H1 (cell line): ENCODE measurements at regions not wholly inside any gene's neighbourhood (a gene's known extent, or its start where the extent isn't known, plus 50 kb on each side); places are given as distances from the start of the nearest gene placed in this dataset.

Experiments
- CTCF ChIA-PET: fragments of 300-600 bp; sonication (Branson Sonifier 250); formaldehyde crosslinking; loops from one replicate; lab custom pipeline; 2021; ENCODE audit not compliant: partially characterized antibody; lab: Charles Lee
- POLR2A ChIA-PET: fragments of 300-600 bp; sonication (Branson Sonifier 250); formaldehyde crosslinking; loops from one replicate; lab custom pipeline; 2021; ENCODE audit warnings: inconsistent platforms; ENCODE audit not compliant: partially characterized antibody; lab: Charles Lee
- DNase-seq, 2 experiments: peaks; one replicate each; pipeline versions ENCODE4 v3.0.0 to v3.0.0-alpha.2; 2010 to 2022; ENCODE audit warnings: low spot score in 2 of 2, low read depth in 1 of 2, mixed read lengths in 1 of 2
- FAIRE-seq: peaks from 2 replicates; lab custom pipeline; 2011; peaks lifted over from hg19 to GRCh38; lab: Jason Lieb, UNC
- H2AFZ ChIP-seq: 2 replicates; pipeline ENCODE4 v1.8.1; 2012; ENCODE audit warnings: low read length, inconsistent platforms
- H2AK5ac ChIP-seq: 2 replicates; pipeline ENCODE4 v1.6.1; 2013; ENCODE audit warnings: low read depth, low read length
- H2BK120ac ChIP-seq: replicated peaks from 2 replicates; pipeline ENCODE3; 2013; ENCODE audit warnings: low read depth, low read length, inconsistent platforms
- H2BK12ac ChIP-seq: 2 replicates; pipeline ENCODE4 v1.6.1; 2013; ENCODE audit warnings: low read depth, low read length
- H2BK15ac ChIP-seq: 2 replicates; pipeline ENCODE4 v1.6.1; 2013; ENCODE audit warnings: low read length
- H2BK20ac ChIP-seq: 2 replicates; pipeline ENCODE4 v1.6.1; 2013; ENCODE audit warnings: low read length
- H2BK5ac ChIP-seq: 2 replicates; pipeline ENCODE4 v1.6.1; 2013; ENCODE audit warnings: low read depth, low read length
- H3K14ac ChIP-seq: 2 replicates; pipeline ENCODE4 v1.6.1; 2013; ENCODE audit warnings: inconsistent platforms; ENCODE audit not compliant: insufficient read length
- H3K18ac ChIP-seq: 2 replicates; pipeline ENCODE4 v1.6.1; 2013; ENCODE audit warnings: low read length; ENCODE audit errors: extremely low read depth
- H3K23ac ChIP-seq: 2 replicates; pipeline ENCODE4 v1.6.1; 2013; ENCODE audit warnings: inconsistent platforms; ENCODE audit not compliant: insufficient read length
- H3K23me2 ChIP-seq: 2 replicates; pipeline ENCODE4 v1.6.1; 2013; ENCODE audit warnings: low read depth, low read length
- H3K27ac ChIP-seq: 2 replicates; pipeline ENCODE4 v1.6.1; 2011; ENCODE audit warnings: low read depth, low read length, inconsistent platforms
- H3K27me3 ChIP-seq, 4 experiments: replicated peaks in 1 of 4; 1 replicate in 1 of 4; 2 replicates in 3 of 4; pipeline versions ENCODE4 v1.6.1 to v1.8.1; 2011 to 2013; ENCODE audit warnings: low read length in 3 of 4, mild to moderate bottlenecking in 3 of 4, inconsistent platforms in 2 of 4, mixed read lengths in 2 of 4, moderate library complexity in 1 of 4; ENCODE audit not compliant: control insufficient read depth in 3 of 4, insufficient read depth in 3 of 4; ENCODE audit errors: extremely low read depth in 1 of 4
- H3K36me3 ChIP-seq, 4 experiments: 2 replicates each; pipeline versions ENCODE4 v1.6.1 to v1.8.1; 2011 to 2013; ENCODE audit warnings: mild to moderate bottlenecking in 4 of 4, low read length in 3 of 4, moderate library complexity in 2 of 4, control low read depth in 1 of 4, inconsistent platforms in 1 of 4; ENCODE audit not compliant: insufficient read depth in 4 of 4, control insufficient read depth in 2 of 4
- H3K4ac ChIP-seq: replicated peaks from 2 replicates; pipeline ENCODE3; 2013; ENCODE audit warnings: low read length, low read depth, mixed read lengths, inconsistent platforms; ENCODE audit not compliant: insufficient read length
- H3K4me1 ChIP-seq, 4 experiments: replicated peaks in 1 of 4; 1 replicate in 1 of 4; 2 replicates in 3 of 4; pipeline versions ENCODE4 v1.6.1 to v1.8.1; 2011 to 2013; ENCODE audit warnings: low read length in 3 of 4, inconsistent platforms in 2 of 4, mixed read lengths in 1 of 4; ENCODE audit not compliant: insufficient read depth in 4 of 4, control insufficient read depth in 3 of 4
- H3K4me2 ChIP-seq, 2 experiments: 2 replicates each; pipeline versions ENCODE4 v1.6.1 to v1.8.1; 2011 to 2013; ENCODE audit warnings: low read depth in 2 of 2, low read length in 2 of 2, control low read depth in 1 of 2, inconsistent platforms in 1 of 2, mild to moderate bottlenecking in 1 of 2; ENCODE audit not compliant: insufficient read depth in 1 of 2
- H3K4me3 ChIP-seq, 4 experiments: fragments of 200-600, 300-600 bp in 1 of 4; sonication (generic), shearing (Covaris generic), sonication (Bioruptor Twin) in 1 of 4; 2 replicates each; pipeline versions ENCODE4 v1.5.1 to v1.8.1; 2011 to 2016; ENCODE audit warnings: low read length in 4 of 4, low read depth in 3 of 4, control low read depth in 2 of 4, inconsistent platforms in 2 of 4, mild to moderate bottlenecking in 2 of 4, mixed read lengths in 1 of 4, moderate library complexity in 1 of 4; ENCODE audit not compliant: insufficient read depth in 2 of 4; ENCODE audit errors: extremely low read depth in 1 of 4
- H3K56ac ChIP-seq: replicated peaks from 2 replicates; pipeline ENCODE3; 2013; ENCODE audit warnings: low read depth, mild to moderate bottlenecking, mixed read lengths, low read length, inconsistent platforms; ENCODE audit not compliant: insufficient read length
- H3K79me1 ChIP-seq: 2 replicates; pipeline ENCODE4 v1.6.1; 2013; ENCODE audit warnings: low read depth, low read length, control low read depth
- H3K79me2 ChIP-seq, 2 experiments: 2 replicates each; pipeline versions ENCODE4 v1.6.1 to v1.8.1; 2012 to 2013; ENCODE audit warnings: low read length in 2 of 2, mild to moderate bottlenecking in 2 of 2, inconsistent platforms in 1 of 2; ENCODE audit not compliant: insufficient read depth in 2 of 2, control insufficient read depth in 1 of 2
- H3K9ac ChIP-seq, 4 experiments: replicated peaks in 1 of 4; 1 replicate in 1 of 4; 2 replicates in 3 of 4; pipeline versions ENCODE4 v1.6.1 to v1.8.1; 2011 to 2013; ENCODE audit warnings: low read depth in 3 of 4, low read length in 3 of 4, control low read depth in 2 of 4, mild to moderate bottlenecking in 2 of 4, moderate library complexity in 2 of 4, inconsistent platforms in 1 of 4; ENCODE audit errors: extremely low read depth in 1 of 4
- H3K9me3 ChIP-seq, 2 experiments: 2 replicates each; pipeline versions ENCODE4 v1.6.1 to v1.8.1; 2012 to 2013; ENCODE audit warnings: mild to moderate bottlenecking in 2 of 2, moderate library complexity in 2 of 2, control low read depth in 1 of 2, inconsistent platforms in 1 of 2, low read depth in 1 of 2, low read length in 1 of 2, mixed read lengths in 1 of 2; ENCODE audit not compliant: insufficient read depth in 2 of 2
- H4K20me1 ChIP-seq, 2 experiments: replicated peaks in 1 of 2; 2 replicates each; pipeline versions ENCODE3 to v1.8.1; 2011 to 2013; ENCODE audit warnings: inconsistent platforms in 2 of 2, low read length in 2 of 2, mild to moderate bottlenecking in 1 of 2; ENCODE audit not compliant: insufficient read depth in 2 of 2, control insufficient read depth in 1 of 2
- H4K5ac ChIP-seq: 2 replicates; pipeline ENCODE4 v1.6.1; 2013; ENCODE audit warnings: low read length, low read depth, mixed read lengths, inconsistent platforms; ENCODE audit not compliant: insufficient read length
- H4K8ac ChIP-seq: 2 replicates; pipeline ENCODE4 v1.8.0; 2013; ENCODE audit warnings: mild to moderate bottlenecking, moderate library complexity, low read length, inconsistent platforms; ENCODE audit not compliant: insufficient read depth; ENCODE audit errors: extremely low read depth
- H4K91ac ChIP-seq: replicated peaks from 2 replicates; pipeline ENCODE3; 2013; ENCODE audit warnings: low read length, mixed read lengths, inconsistent platforms; ENCODE audit not compliant: insufficient read length
- KDM1A ChIP-seq: fragments of 200-600, 300-600 bp; sonication (generic); IDR thresholded peaks from 2 replicates; pipeline ENCODE4 v1.7.1; 2016; ENCODE audit warnings: mild to moderate bottlenecking, low read length, borderline replicate concordance
- PHF8 ChIP-seq: fragments of 200-600 bp; sonication (generic); conservative IDR thresholded peaks from 2 replicates; pipeline ENCODE4 v1.7.1; 2012; ENCODE audit warnings: low read depth, mild to moderate bottlenecking, inconsistent platforms, low read length, moderate library complexity
- WGBS, 2 experiments: shearing (Covaris generic) in 1 of 2; methylation state at CpG; one replicate each; pipeline versions ENCODE4 v1.1.6 to v1.1.7; 2013 to 2015; ENCODE audit warnings: low lambda C conversion rate in 2 of 2, mixed read lengths in 2 of 2, inconsistent platforms in 1 of 2, low coverage in 1 of 2, missing lambda C conversion rate in 1 of 2; ENCODE audit not compliant: insufficient replicate concordance in 2 of 2, insufficient coverage in 1 of 2, insufficient read length in 1 of 2; ENCODE audit errors: extremely low coverage in 1 of 2, missing lambda C conversion rate in 1 of 2; 5-methylcytosine and 5-hydroxymethylcytosine counted together

- POLR2A ChIA-PET, result no interaction called here
- WGBS, 2 experiments, result 95% methylated on average over 2 of the region's 2 CpGs; no CpG with 5 or more reads in 1 of the 2 experiments
These were observed 102.6 kb upstream of the LIPC start for GRCh38 chr15:58329211-58329610.

More at GRCh38 chr15:58329211-58329610, 102.6 kb upstream of the LIPC start:
- Histone ChIP-seq H3K9ac (no peak overlapping the region), H2BK15ac (no peak overlapping the region), H3K56ac (no peak overlapping the region), H3K4me3 (no peak overlapping the region), H3K9me3 (peaks cover 0 to 7% of the 10 kb centered on the region in 2 experiments; a peak in 1 of 4 replicates), H3K4ac (no peak overlapping the region), H2BK20ac (no peak overlapping the region), H3K18ac (no peak overlapping the region), H3K79me2 (no peaks in the 10 kb centered on the region), H4K91ac (no peak overlapping the region), H2BK12ac (no peak overlapping the region), H2BK5ac (no peak overlapping the region), H2AFZ (no peak overlapping the region), H2BK120ac (no peak overlapping the region), H3K23ac (no peak overlapping the region), H3K36me3 (no peaks in the 10 kb centered on the region), H3K79me1 (no peaks in the 10 kb centered on the region), H2AK5ac (no peak overlapping the region), H3K27me3 (no peaks in the 10 kb centered on the region), H3K4me1 (peaks cover 10 to 26% (median 16%) of the 10 kb centered on the region in 4 experiments; a peak in 6 of 7 replicates), H3K27ac (no peak overlapping the region), H3K14ac (no peak overlapping the region), H4K8ac (no peak overlapping the region), H4K20me1 (no peaks in the 10 kb centered on the region), H3K4me2 (no peak overlapping the region), H3K23me2 (no peaks in the 10 kb centered on the region; the same call in 1 of the 2 replicates), H4K5ac (no peak overlapping the region)
- CTCF ChIA-PET, result interaction anchor here (0.7 to 1.0 kb wide), 3 partner anchors 19 to 188 kb away, joined by 3 to 6 read pairs (median 4); no protein-coding TSS in a partner anchor
- FAIRE-seq, result no peak
- TF ChIP-seq PHF8 (no peak), KDM1A (no peak)
- DNase-seq, result no peak
